OCI-LY7 (cell line): ENCODE measurements at regions not wholly inside any gene's neighbourhood (a gene's known extent, or its start where the extent isn't known, plus 50 kb on each side); places are given as distances from the start of the nearest gene placed in this dataset.

Source experiments
- CTCF ChIP-seq: fragments of 200-600 bp; sonication (generic); conservative IDR thresholded peaks from 2 replicates; pipeline ENCODE4 v1.5.1; 2014; ENCODE audit warnings: mild to moderate bottlenecking, antibody characterized with exemption, low read length, moderate library complexity, mixed read lengths
- EZH2phosphoT487 ChIP-seq: fragments of 200-600 bp; sonication (generic); IDR thresholded peaks from 2 replicates; pipeline ENCODE4 v1.6.1; 2018; ENCODE audit warnings: low read depth, borderline replicate concordance, mild to moderate bottlenecking, mixed run types, antibody characterized with exemption, low read length, moderate library complexity, mixed read lengths

- no peak for TF ChIP-seq CTCF
- no peak for TF ChIP-seq EZH2phosphoT487
Observed at GRCh38 chr1:91151702-91152101, 129.9 kb upstream of the ZNF644 start.
